ENCODE measurements at regions not wholly inside any gene's neighbourhood (a gene's known extent, or its start where the extent isn't known, plus 50 kb on each side); places are given as distances from the start of the nearest gene placed in this dataset.

DNA sequence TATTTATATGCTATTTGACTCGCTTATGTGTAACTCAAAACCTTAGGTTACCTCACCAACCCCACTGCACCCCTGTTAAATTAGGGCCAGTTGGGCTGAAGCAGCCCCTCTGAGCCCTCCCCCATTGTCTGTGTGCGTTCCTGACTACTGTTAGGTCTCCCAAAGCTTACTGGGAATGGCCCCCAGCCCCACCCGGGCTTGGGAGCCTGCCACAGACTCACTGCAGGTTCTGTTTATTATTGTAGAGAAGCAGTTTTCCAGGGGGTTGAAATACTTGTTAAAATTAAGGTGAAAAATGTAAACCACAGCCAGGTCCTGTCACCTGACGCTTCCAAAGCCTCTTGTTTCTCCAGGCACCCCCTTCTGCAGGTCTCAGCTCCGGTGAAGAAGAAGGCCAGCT, 151.7 kb downstream of the FOXL1 start:
- TF ChIP-seq, protein P1, sequence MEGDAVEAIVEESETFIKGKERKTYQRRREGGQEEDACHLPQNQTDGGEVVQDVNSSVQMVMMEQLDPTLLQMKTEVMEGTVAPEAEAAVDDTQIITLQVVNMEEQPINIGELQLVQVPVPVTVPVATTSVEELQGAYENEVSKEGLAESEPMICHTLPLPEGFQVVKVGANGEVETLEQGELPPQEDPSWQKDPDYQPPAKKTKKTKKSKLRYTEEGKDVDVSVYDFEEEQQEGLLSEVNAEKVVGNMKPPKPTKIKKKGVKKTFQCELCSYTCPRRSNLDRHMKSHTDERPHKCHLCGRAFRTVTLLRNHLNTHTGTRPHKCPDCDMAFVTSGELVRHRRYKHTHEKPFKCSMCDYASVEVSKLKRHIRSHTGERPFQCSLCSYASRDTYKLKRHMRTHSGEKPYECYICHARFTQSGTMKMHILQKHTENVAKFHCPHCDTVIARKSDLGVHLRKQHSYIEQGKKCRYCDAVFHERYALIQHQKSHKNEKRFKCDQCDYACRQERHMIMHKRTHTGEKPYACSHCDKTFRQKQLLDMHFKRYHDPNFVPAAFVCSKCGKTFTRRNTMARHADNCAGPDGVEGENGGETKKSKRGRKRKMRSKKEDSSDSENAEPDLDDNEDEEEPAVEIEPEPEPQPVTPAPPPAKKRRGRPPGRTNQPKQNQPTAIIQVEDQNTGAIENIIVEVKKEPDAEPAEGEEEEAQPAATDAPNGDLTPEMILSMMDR (IDR thresholded peaks at IDR 0.05; ENCODE audit: low read depth, low read length, missing input control): no peak
- no peak for TF ChIP-seq SP1 (IDR thresholded peaks at IDR 0.05)
- TF ChIP-seq GABPA (IDR thresholded peaks at IDR 0.05 in 1 of 2, conservative IDR thresholded peaks at IDR 0.05 in 1 of 2): no peak
- no peak for TF ChIP-seq RAD21 (IDR thresholded peaks at IDR 0.05)
- no peak for TF ChIP-seq YY1 (IDR thresholded peaks at IDR 0.05)
- no peak for TF ChIP-seq EGR1 (IDR thresholded peaks at IDR 0.05; ENCODE audit: low read depth in 2 of 2)
- TF ChIP-seq FOXA1 (IDR thresholded peaks at IDR 0.05): no peak
- TF ChIP-seq, protein P2, sequence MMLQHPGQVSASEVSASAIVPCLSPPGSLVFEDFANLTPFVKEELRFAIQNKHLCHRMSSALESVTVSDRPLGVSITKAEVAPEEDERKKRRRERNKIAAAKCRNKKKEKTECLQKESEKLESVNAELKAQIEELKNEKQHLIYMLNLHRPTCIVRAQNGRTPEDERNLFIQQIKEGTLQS (IDR thresholded peaks at IDR 0.05): no peak
- TF ChIP-seq, protein P3, sequence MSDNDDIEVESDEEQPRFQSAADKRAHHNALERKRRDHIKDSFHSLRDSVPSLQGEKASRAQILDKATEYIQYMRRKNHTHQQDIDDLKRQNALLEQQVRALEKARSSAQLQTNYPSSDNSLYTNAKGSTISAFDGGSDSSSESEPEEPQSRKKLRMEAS (IDR thresholded peaks at IDR 0.05): no peak
- TF ChIP-seq, protein P4, sequence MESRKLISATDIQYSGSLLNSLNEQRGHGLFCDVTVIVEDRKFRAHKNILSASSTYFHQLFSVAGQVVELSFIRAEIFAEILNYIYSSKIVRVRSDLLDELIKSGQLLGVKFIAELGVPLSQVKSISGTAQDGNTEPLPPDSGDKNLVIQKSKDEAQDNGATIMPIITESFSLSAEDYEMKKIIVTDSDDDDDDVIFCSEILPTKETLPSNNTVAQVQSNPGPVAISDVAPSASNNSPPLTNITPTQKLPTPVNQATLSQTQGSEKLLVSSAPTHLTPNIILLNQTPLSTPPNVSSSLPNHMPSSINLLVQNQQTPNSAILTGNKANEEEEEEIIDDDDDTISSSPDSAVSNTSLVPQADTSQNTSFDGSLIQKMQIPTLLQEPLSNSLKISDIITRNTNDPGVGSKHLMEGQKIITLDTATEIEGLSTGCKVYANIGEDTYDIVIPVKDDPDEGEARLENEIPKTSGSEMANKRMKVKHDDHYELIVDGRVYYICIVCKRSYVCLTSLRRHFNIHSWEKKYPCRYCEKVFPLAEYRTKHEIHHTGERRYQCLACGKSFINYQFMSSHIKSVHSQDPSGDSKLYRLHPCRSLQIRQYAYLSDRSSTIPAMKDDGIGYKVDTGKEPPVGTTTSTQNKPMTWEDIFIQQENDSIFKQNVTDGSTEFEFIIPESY (IDR thresholded peaks at IDR 0.05): no peak
- no peak for TF ChIP-seq NR2F2 (IDR thresholded peaks at IDR 0.05)
- TF ChIP-seq, protein P5, sequence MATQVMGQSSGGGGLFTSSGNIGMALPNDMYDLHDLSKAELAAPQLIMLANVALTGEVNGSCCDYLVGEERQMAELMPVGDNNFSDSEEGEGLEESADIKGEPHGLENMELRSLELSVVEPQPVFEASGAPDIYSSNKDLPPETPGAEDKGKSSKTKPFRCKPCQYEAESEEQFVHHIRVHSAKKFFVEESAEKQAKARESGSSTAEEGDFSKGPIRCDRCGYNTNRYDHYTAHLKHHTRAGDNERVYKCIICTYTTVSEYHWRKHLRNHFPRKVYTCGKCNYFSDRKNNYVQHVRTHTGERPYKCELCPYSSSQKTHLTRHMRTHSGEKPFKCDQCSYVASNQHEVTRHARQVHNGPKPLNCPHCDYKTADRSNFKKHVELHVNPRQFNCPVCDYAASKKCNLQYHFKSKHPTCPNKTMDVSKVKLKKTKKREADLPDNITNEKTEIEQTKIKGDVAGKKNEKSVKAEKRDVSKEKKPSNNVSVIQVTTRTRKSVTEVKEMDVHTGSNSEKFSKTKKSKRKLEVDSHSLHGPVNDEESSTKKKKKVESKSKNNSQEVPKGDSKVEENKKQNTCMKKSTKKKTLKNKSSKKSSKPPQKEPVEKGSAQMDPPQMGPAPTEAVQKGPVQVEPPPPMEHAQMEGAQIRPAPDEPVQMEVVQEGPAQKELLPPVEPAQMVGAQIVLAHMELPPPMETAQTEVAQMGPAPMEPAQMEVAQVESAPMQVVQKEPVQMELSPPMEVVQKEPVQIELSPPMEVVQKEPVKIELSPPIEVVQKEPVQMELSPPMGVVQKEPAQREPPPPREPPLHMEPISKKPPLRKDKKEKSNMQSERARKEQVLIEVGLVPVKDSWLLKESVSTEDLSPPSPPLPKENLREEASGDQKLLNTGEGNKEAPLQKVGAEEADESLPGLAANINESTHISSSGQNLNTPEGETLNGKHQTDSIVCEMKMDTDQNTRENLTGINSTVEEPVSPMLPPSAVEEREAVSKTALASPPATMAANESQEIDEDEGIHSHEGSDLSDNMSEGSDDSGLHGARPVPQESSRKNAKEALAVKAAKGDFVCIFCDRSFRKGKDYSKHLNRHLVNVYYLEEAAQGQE (IDR thresholded peaks at IDR 0.05): no peak
- TF ChIP-seq JUND (IDR thresholded peaks at IDR 0.05): no peak

Measured in liver (tissue), 3 donors.